ENCODE measurements at regions not wholly inside any gene's neighbourhood (a gene's known extent, or its start where the extent isn't known, plus 50 kb on each side); places are given as distances from the start of the nearest gene placed in this dataset.

GRCh38 chr9:7377489-7377888 lies 422.1 kb downstream of the DMAC1 start:
- TF ChIP-seq CTCF (IDR thresholded peaks at IDR 0.05; ENCODE audit: low read depth, low read length), result no peak
- no peaks in the 10 kb centered on the region for H3K27me3 ChIP-seq
- H3K27ac ChIP-seq, result no peak overlapping the region
- no peaks in the 10 kb centered on the region for H3K9me3 ChIP-seq (ENCODE audit: low read depth)
- no peak overlapping the region for H3K4me3 ChIP-seq
- H3K4me1 ChIP-seq (ENCODE audit: low read depth), result no peaks in the 10 kb centered on the region
- no peaks in the 10 kb centered on the region for H3K36me3 ChIP-seq
- DNase-seq (ENCODE audit: low read depth in 1 of 2, low spot score in 1 of 2), result no peak

- Histone ChIP-seq H3K27me3 (no peaks in the 10 kb centered on the region), H3K36me3 (no peaks in the 10 kb centered on the region), H3K4me1 (ENCODE audit: low read depth) (no peaks in the 10 kb centered on the region), H3K9me3 (ENCODE audit: low read depth) (no peaks in the 10 kb centered on the region), H3K27ac (no peak overlapping the region), H3K4me3 (no peak overlapping the region)
- no peak for TF ChIP-seq CTCF (IDR thresholded peaks at IDR 0.05; ENCODE audit: low read depth, low read length)
- peak in 1 of 2 donors; percentile 27 for DNase-seq (ENCODE audit: low read depth in 1 of 2, low spot score in 1 of 2)
Observed at GRCh38 chr9:7376833-7377232, 422.7 kb downstream of the DMAC1 start.

- TF ChIP-seq CTCF (IDR thresholded peaks at IDR 0.05; ENCODE audit: low read depth, low read length), result no peak
- no peaks in the 10 kb centered on the region for H3K36me3 ChIP-seq
- H3K27me3 ChIP-seq, result no peaks in the 10 kb centered on the region
- DNase-seq (ENCODE audit: low read depth in 1 of 2, low spot score in 1 of 2), result no peak
- H3K4me3 ChIP-seq, result no peak overlapping the region
- H3K27ac ChIP-seq, result no peak overlapping the region
- H3K4me1 ChIP-seq (ENCODE audit: low read depth), result peaks cover 2% of the 10 kb centered on the region
- H3K9me3 ChIP-seq (ENCODE audit: low read depth), result no peaks in the 10 kb centered on the region
Observed at GRCh38 chr9:7376213-7376612, 423.4 kb downstream of the DMAC1 start.

GRCh38 chr9:7375013-7375511 lies 424.5 kb downstream of the DMAC1 start:
- Histone ChIP-seq H3K4me3 (no peak overlapping the region), H3K27ac (no peak overlapping the region), H3K27me3 (no peaks in the 10 kb centered on the region), H3K4me1 (ENCODE audit: low read depth) (peaks cover 8% of the 10 kb centered on the region), H3K9me3 (ENCODE audit: low read depth) (no peaks in the 10 kb centered on the region), H3K36me3 (no peaks in the 10 kb centered on the region)
- no peak for TF ChIP-seq CTCF (IDR thresholded peaks at IDR 0.05; ENCODE audit: low read depth, low read length)
- DNase-seq (ENCODE audit: low read depth in 1 of 2, low spot score in 1 of 2), result no peak

- Histone ChIP-seq H3K4me1 (ENCODE audit: low read depth) (peaks cover 28% of the 10 kb centered on the region), H3K9me3 (ENCODE audit: low read depth) (no peaks in the 10 kb centered on the region), H3K4me3 (no peak overlapping the region), H3K27ac (peak overlapping the region; percentile 9), H3K36me3 (no peaks in the 10 kb centered on the region), H3K27me3 (no peaks in the 10 kb centered on the region)
- no peak for TF ChIP-seq CTCF (IDR thresholded peaks at IDR 0.05; ENCODE audit: low read depth, low read length)
- peak; percentile 15 to 37 for DNase-seq (ENCODE audit: low read depth in 1 of 2, low spot score in 1 of 2)
Observed at GRCh38 chr9:7370988-7371387, 428.6 kb downstream of the DMAC1 start.

GRCh38 chr9:7370381-7370780 lies 429.2 kb downstream of the DMAC1 start:
- Histone ChIP-seq H3K36me3 (no peaks in the 10 kb centered on the region), H3K27ac (no peak overlapping the region), H3K9me3 (ENCODE audit: low read depth) (no peaks in the 10 kb centered on the region), H3K4me3 (no peak overlapping the region), H3K4me1 (ENCODE audit: low read depth) (peaks cover 31% of the 10 kb centered on the region), H3K27me3 (no peaks in the 10 kb centered on the region)
- TF ChIP-seq CTCF (IDR thresholded peaks at IDR 0.05; ENCODE audit: low read depth, low read length), result no peak
- DNase-seq (ENCODE audit: low read depth in 1 of 2, low spot score in 1 of 2), result peak; percentile 30 to 38
